SH-SY5Y (cell line): ENCODE measurements at regions not wholly inside any gene's neighbourhood (a gene's known extent, or its start where the extent isn't known, plus 50 kb on each side); places are given as distances from the start of the nearest gene placed in this dataset.

Experiments used
- GATA2 ChIP-seq: IDR thresholded peaks from 2 replicates; pipeline ENCODE4 v1.6.1; 2011; ENCODE audit warnings: mild to moderate bottlenecking, low read depth, low read length
- GATA3 ChIP-seq: IDR thresholded peaks from 2 replicates; pipeline ENCODE4 v1.6.1; 2011; ENCODE audit warnings: low read depth, mild to moderate bottlenecking, low read length, moderate library complexity

GRCh38 chr17:63035271-63035670 is 69.2 kb downstream of the TANC2 start:
- TF ChIP-seq GATA2: no peak
- TF ChIP-seq GATA3: no peak
